GM10248 (cell line): ENCODE measurements at regions not wholly inside any gene's neighbourhood (a gene's known extent, or its start where the extent isn't known, plus 50 kb on each side); places are given as distances from the start of the nearest gene placed in this dataset.

Experiments
- CTCF ChIA-PET: fragments of 300-600 bp; sonication (Branson Sonifier 250); formaldehyde crosslinking; extraction: SDS; loops from one replicate; lab custom pipeline; 2021; ENCODE audit warnings: antibody characterized with exemption; lab: Yijun Ruan, JAX
- POLR2A ChIA-PET: fragments of 350-650 bp; sonication (Branson Sonifier 250); formaldehyde crosslinking; extraction: SDS; loops from one replicate; lab custom pipeline; 2020; ENCODE audit warnings: antibody characterized with exemption; lab: Yijun Ruan, JAX
- DNase-seq: peaks from one replicate; pipeline ENCODE4 v3.0.0; 2012; ENCODE audit errors: extremely low spot score
- CTCF ChIP-seq: IDR thresholded peaks from 2 replicates; pipeline ENCODE4 v1.5.1; 2012; ENCODE audit warnings: mild to moderate bottlenecking, low read depth; ENCODE audit errors: extremely low read depth, missing control alignments, control extremely low read depth

GRCh38 chr17:71376933-71377332, 743.9 kb upstream of the SOX9 start:
- DNase-seq: no peak
- ChIA-PET CTCF (no interaction called here), POLR2A (no interaction called here)
- no peak for TF ChIP-seq CTCF

DNA sequence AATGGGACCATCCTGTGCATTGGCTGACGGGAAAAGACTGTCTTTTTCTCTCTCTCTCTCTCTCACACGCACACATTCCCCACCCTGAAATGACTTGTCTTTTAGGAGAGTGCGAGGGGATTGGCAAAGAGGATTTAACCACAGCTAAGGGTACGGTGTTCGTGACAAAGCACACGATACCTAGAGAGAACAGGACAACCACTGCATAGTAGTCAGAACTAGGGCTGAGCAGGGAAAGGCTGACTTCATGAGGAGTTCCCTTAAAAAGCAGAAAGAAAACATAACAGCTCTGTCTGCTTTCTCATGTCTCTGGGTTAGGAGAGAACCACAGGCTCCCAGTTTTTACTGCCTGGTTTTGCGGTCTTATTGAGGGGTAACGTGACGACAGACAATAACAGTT, 742.8 kb upstream of the SOX9 start:
- no peak for DNase-seq
- no peak for TF ChIP-seq CTCF
- ChIA-PET POLR2A (no interaction called here), CTCF (interaction anchor here (1.0 kb wide), 1 partner anchor 23 kb away, joined by 3 read pairs; no protein-coding TSS in a partner anchor)

DNA sequence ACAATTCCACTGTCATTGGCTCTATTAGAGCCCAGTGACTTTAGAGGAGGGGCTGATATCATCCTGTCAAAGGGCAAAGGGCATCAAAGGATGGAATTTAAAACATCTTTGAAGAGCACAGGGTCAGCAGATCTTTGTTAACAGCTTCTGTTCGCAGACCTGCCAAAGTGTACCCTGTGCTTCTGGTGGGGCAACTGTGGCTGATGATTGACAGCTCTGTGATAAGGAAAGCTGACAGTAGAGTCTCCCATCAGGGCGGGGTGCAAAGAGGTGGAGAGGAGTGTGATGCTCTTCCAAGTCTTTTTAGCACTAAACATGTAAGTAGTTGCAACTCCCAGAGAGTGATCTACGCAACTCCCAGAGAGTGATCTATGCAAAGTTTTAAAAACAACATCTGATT, 742.1 kb upstream of the SOX9 start:
- POLR2A ChIA-PET: no interaction called here
- CTCF ChIA-PET: interaction anchor here (1.0 kb wide), 1 partner anchor 23 kb away, joined by 3 read pairs; no protein-coding TSS in a partner anchor
- no peak for DNase-seq
- TF ChIP-seq CTCF: no peak

DNA sequence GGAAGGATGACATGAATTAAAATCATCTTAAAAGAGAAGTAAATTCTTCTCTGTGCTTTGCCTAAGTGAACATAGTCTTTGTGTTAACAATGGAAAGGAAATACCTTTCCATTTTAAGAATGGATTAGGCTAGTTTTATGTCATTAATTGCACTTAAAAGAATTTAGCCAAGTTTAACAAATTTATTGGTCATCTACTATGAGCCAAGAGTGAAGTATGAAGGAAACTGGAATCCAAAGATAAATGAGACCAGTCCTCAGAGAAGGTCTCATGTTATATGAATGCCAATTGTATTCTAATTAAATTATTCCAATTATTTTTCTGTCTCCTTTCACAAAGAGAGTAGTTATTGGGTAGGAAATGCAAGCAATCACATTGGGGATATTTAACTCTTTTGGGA, 741.3 kb upstream of the SOX9 start:
- CTCF ChIA-PET: interaction anchor here (1.2 kb wide), 1 partner anchor 10 kb away, joined by 3 read pairs; no protein-coding TSS in a partner anchor
- no peak for TF ChIP-seq CTCF
- DNase-seq: no peak
- POLR2A ChIA-PET: no interaction called here

DNA sequence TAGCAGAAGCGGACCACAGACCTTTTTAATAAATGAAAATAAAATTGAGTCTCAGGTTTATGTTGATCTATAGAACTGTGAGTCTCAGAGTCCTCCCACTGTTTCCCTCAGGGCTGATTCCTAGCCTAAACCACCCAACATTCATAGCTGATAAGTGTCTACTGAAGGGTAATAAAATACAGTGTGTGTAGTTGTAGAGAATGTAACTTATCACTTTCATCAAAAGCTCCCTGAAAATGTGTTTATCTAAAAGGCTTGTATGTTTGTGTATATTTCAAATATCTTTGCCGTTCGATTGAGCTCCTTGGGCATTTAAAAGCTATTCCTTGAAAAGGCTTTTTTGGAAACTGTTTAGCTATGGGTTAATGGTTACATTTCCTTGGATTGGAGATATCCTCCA, 740.3 kb upstream of the SOX9 start:
- TF ChIP-seq CTCF: no peak
- no peak for DNase-seq
- CTCF ChIA-PET: interaction anchor here (0.6 to 1.2 kb wide), 3 partner anchors 9 to 14 kb away, joined by 3 read pairs; no protein-coding TSS in a partner anchor
- POLR2A ChIA-PET: no interaction called here

GRCh38 chr17:71380936-71381335, 739.9 kb upstream of the SOX9 start:
- ChIA-PET POLR2A (no interaction called here), CTCF (interaction anchor here (0.6 to 1.2 kb wide), 3 partner anchors 8 to 14 kb away, joined by 3 read pairs; no protein-coding TSS in a partner anchor)
- no peak for DNase-seq
- TF ChIP-seq CTCF: no peak
